Esophagus muscularis mucosa (tissue), 4 donors: ENCODE measurements at regions not wholly inside any gene's neighbourhood (a gene's known extent, or its start where the extent isn't known, plus 50 kb on each side); places are given as distances from the start of the nearest gene placed in this dataset.

Experiments used
- DNase-seq: peaks from one replicate; pipeline ENCODE4 v3.0.0-alpha.2; 2017; ENCODE audit errors: extremely low spot score
- H3K27ac ChIP-seq, 4 donors: fragments of 200-600 bp; sonication (generic); replicated peaks in 1 of 4; 1 replicate in 3 of 4; 2 replicates in 1 of 4; pipeline ENCODE4 v1.5.1; 2016 to 2019; ENCODE audit warnings: mild to moderate bottlenecking in 1 of 4
- H3K27me3 ChIP-seq, 4 donors: fragments of 200-600 bp; sonication (generic); one replicate each; pipeline versions ENCODE4 v1.5.1 to v1.6.0; 2016 to 2019
- H3K36me3 ChIP-seq, 4 donors: fragments of 200-600 bp; sonication (generic); one replicate each; pipeline ENCODE4 v1.5.1; 2016 to 2019
- H3K4me1 ChIP-seq, 4 donors: fragments of 200-600 bp; sonication (generic); one replicate each; pipeline ENCODE4 v1.5.1; 2016 to 2019
- H3K4me3 ChIP-seq, 4 donors: fragments of 200-600 bp; sonication (generic); 1 replicate in 2 of 4; 2 replicates in 2 of 4; pipeline ENCODE4 v1.5.1; 2016 to 2019; ENCODE audit warnings: mild to moderate bottlenecking in 4 of 4, moderate library complexity in 1 of 4
- H3K9me3 ChIP-seq, 4 donors: fragments of 200-600 bp; sonication (generic); 1 replicate in 3 of 4; 2 replicates in 1 of 4; pipeline ENCODE4 v1.5.1; 2016 to 2019
- CTCF ChIP-seq, 3 experiments: fragments of 200-600 bp in 2 of 3; fragments of 450-650 bp in 1 of 3; sonication (generic) in 2 of 3; IDR thresholded peaks; one replicate each; pipeline ENCODE4 v1.5.1; 2017 to 2019; ENCODE audit warnings: antibody characterized with exemption in 3 of 3, mild to moderate bottlenecking in 2 of 3, moderate library complexity in 1 of 3
- EP300 ChIP-seq: sonication (generic); formaldehyde crosslinking; IDR thresholded peaks from one replicate; pipeline ENCODE4 v1.6.1; 2017; ENCODE audit warnings: antibody characterized with exemption
- POLR2A ChIP-seq: fragments of 450-650 bp; IDR thresholded peaks from one replicate; pipeline ENCODE4 v1.6.1; 2017; ENCODE audit warnings: antibody characterized with exemption, moderate library complexity, mild to moderate bottlenecking, low read depth
- POLR2AphosphoS5 ChIP-seq, 2 donors: sonication (generic); formaldehyde crosslinking; IDR thresholded peaks; one replicate each; pipeline ENCODE4 v1.6.1; 2017; ENCODE audit warnings: antibody characterized with exemption in 2 of 2
- WGBS: methylation state at CpG from one replicate; pipeline ENCODE4 v1.1.5; 2018; 5-methylcytosine and 5-hydroxymethylcytosine counted together
- intact Hi-C: fragments of 100-400 bp; cut with DNase I; formaldehyde crosslinking; loops from one replicate; pipeline ENCODE4 v1.15.1; 2023

GRCh38 chr16:48478393-48478792 is 93.2 kb upstream of the SIAH1 start:
- Histone ChIP-seq H3K4me1 (no peaks in the 10 kb centered on the region), H3K36me3 (no peaks in the 10 kb centered on the region), H3K27me3 (no peaks in the 10 kb centered on the region), H3K9me3 (no peaks in the 10 kb centered on the region), H3K4me3 (no peak overlapping the region), H3K27ac (no peak overlapping the region)
- no peak for TF ChIP-seq CTCF (IDR thresholded peaks at IDR 0.05)
- TF ChIP-seq POLR2A: no peak
- TF ChIP-seq EP300: no peak
- TF ChIP-seq POLR2AphosphoS5 (IDR thresholded peaks at IDR 0.05): no peak
- no peak for DNase-seq
- intact Hi-C loops: no loop called here
- 57% methylated on average over 5 of the region's 5 CpGs for WGBS

DNA sequence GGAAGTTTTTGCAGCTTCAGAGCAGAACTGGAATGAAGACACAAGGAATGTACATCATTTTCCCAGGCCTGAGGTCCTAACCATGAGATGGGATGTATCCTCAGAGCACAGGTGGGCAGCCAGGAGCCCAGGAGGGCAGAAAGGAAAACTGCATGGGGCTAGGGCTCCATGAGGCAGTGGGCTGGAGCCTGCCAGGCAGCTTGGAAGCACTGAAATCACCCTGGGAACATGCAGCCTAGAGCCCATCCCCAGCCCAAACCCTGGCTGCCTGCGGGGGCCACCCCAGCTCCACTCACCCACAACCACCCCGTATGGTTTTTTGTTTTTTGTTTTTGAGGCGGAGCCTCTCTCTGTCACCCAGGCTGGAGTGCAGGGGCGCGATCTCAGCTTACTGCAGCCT is 86.2 kb upstream of the SIAH1 start:
- TF ChIP-seq CTCF (IDR thresholded peaks at IDR 0.05): no peak
- TF ChIP-seq POLR2AphosphoS5 (IDR thresholded peaks at IDR 0.05): no peak
- TF ChIP-seq EP300: no peak
- no peak for TF ChIP-seq POLR2A
- intact Hi-C loops: no loop called here
- no peak for DNase-seq
- Histone ChIP-seq H3K36me3 (no peaks in the 10 kb centered on the region), H3K4me1 (no peaks in the 10 kb centered on the region), H3K27ac (no peak overlapping the region), H3K27me3 (no peaks in the 10 kb centered on the region), H3K9me3 (no peaks in the 10 kb centered on the region), H3K4me3 (no peak overlapping the region)
- 85% methylated on average over 5 of the region's 5 CpGs for WGBS

GRCh38 chr16:48462106-48462740 is 77.0 kb upstream of the SIAH1 start:
- DNase-seq: no peak
- 92% methylated on average over 11 of the region's 11 CpGs for WGBS
- Histone ChIP-seq H3K4me3 (no peak overlapping the region), H3K9me3 (no peaks in the 10 kb centered on the region), H3K36me3 (no peaks in the 10 kb centered on the region), H3K4me1 (no peaks in the 10 kb centered on the region), H3K27ac (no peak overlapping the region), H3K27me3 (no peaks in the 10 kb centered on the region)
- TF ChIP-seq POLR2A (no peak), EP300 (no peak), CTCF (IDR thresholded peaks at IDR 0.05) (no peak), POLR2AphosphoS5 (IDR thresholded peaks at IDR 0.05) (no peak)
- intact Hi-C loops: no loop called here

DNA sequence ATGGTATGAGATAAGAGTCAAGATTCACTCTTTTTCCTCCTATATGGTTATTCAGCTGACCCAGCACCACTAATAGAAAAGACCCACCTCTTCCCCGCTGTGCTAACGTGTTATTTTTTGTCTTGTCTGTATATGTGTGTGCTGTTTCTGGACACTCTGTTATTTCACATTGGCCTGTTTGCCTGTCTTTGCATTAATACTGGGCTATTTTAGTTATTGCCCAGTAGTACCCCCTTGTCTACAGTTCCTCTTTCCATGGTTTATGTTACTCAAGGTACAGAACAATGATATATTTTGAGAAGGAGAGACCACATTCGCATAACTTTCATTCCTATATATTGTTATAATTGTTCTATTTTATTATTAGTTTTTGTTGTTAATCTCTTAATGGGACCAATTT is 74.0 kb upstream of the SIAH1 start:
- Histone ChIP-seq H3K27ac (no peak overlapping the region), H3K4me3 (no peak overlapping the region), H3K27me3 (no peaks in the 10 kb centered on the region), H3K4me1 (no peaks in the 10 kb centered on the region), H3K36me3 (no peaks in the 10 kb centered on the region), H3K9me3 (no peaks in the 10 kb centered on the region)
- no peak for DNase-seq
- intact Hi-C loops: no loop called here
- TF ChIP-seq CTCF (IDR thresholded peaks at IDR 0.05) (no peak), POLR2A (no peak), POLR2AphosphoS5 (IDR thresholded peaks at IDR 0.05) (no peak)
- WGBS: 72% methylated on average over 3 of the region's 3 CpGs

- Histone ChIP-seq H3K4me1 (peaks cover 0 to 3% (median 0%) of the 10 kb centered on the region in 4 donors), H3K27me3 (no peaks in the 10 kb centered on the region), H3K27ac (no peak overlapping the region), H3K9me3 (no peaks in the 10 kb centered on the region), H3K36me3 (no peaks in the 10 kb centered on the region), H3K4me3 (no peak overlapping the region)
- 92% methylated on average over 7 of the region's 7 CpGs for WGBS
- TF ChIP-seq CTCF (IDR thresholded peaks at IDR 0.05): no peak
- no peak for TF ChIP-seq POLR2AphosphoS5 (IDR thresholded peaks at IDR 0.05)
- TF ChIP-seq POLR2A: no peak
- no peak for TF ChIP-seq EP300
- peak; percentile 80 for DNase-seq
- intact Hi-C loops: no loop called here
Observed at GRCh38 chr16:48454051-48454450, 68.8 kb upstream of the SIAH1 start.
